HUES64 (cell line): ENCODE measurements at regions not wholly inside any gene's neighbourhood (a gene's known extent, or its start where the extent isn't known, plus 50 kb on each side); places are given as distances from the start of the nearest gene placed in this dataset.
"Not testable (repeated sequence)": the region's sequence is repeated elsewhere in the genome, so short reads cannot be mapped to it uniquely, and the experiment has no call there.

Source experiments
- H3K27ac ChIP-seq: 2 replicates; pipeline ENCODE4 v1.7.0; 2013; ENCODE audit warnings: low read depth, low read length, inconsistent platforms
- H3K27me3 ChIP-seq: 2 replicates; pipeline ENCODE4 v1.6.1; 2013; ENCODE audit warnings: mild to moderate bottlenecking, low read length; ENCODE audit not compliant: insufficient read depth
- H3K36me3 ChIP-seq: 2 replicates; pipeline ENCODE4 v1.6.1; 2013; ENCODE audit warnings: mild to moderate bottlenecking, low read length; ENCODE audit not compliant: insufficient read depth
- H3K4me1 ChIP-seq: 2 replicates; pipeline ENCODE4 v1.6.1; 2013; ENCODE audit warnings: mild to moderate bottlenecking, low read length, moderate library complexity; ENCODE audit not compliant: insufficient read depth
- H3K4me3 ChIP-seq: 2 replicates; pipeline ENCODE4 v1.5.1; 2013; ENCODE audit warnings: mild to moderate bottlenecking, low read length, moderate library complexity
- H3K9ac ChIP-seq: 2 replicates; pipeline ENCODE4 v1.6.1; 2013; ENCODE audit warnings: mild to moderate bottlenecking, low read depth, low read length
- H3K9me3 ChIP-seq: 2 replicates; pipeline ENCODE4 v1.6.1; 2013; ENCODE audit warnings: low read depth, low read length; ENCODE audit not compliant: insufficient read depth
- WGBS: fragments of 150-250, 120-280 bp; methylation state at CpG from one replicate; pipeline ENCODE4 v1.1.7; 2013; ENCODE audit warnings: missing lambda C conversion rate; 5-methylcytosine and 5-hydroxymethylcytosine counted together

DNA sequence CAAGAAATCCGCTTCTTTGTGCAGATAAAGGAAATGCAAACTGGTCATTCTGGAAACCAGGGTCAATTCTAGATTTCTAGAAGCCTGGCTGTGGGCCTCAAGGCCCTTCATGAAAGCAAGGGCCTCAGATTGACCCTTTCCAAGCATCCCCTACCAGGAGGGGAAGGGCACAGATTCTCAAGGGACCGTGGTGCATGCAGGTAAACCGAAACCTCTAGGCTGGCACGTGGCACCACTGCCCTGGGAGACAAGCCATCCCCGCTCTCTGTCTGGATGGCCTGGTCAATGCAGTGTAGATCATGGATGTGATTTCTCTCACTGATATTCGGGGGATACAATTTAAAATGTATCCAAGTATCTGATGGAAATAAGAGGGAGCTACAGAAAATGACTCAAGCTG is 69.4 kb downstream of the TOMM20 start:
- Histone ChIP-seq H3K27ac (no peak overlapping the region), H3K4me3 (no peak overlapping the region)
- 78% methylated on average over 6 of the region's 6 CpGs for WGBS

DNA sequence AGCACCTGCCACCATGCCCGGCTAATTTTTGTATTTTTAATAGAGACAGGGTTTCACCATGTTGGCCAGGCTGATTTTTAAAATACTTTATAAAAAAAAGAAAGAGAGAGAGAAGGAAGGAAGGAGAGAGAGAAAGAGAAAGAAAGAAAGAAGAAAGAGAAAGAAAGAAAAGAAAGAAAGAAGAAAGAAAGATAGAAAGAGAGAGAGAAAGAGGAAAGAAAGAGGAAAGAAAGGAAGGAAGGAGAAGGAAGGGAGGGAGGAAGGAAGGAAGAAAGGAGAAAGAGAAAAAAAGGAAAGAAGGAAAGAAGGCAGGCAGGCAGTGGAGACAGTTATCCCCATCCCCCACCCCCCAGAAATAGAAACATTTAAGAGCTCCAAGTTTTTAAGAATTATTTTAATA is 69.9 kb downstream of the TOMM20 start:
- no CpG with 5 or more reads among the region's 1 CpG for WGBS
- Histone ChIP-seq H3K36me3 (no peaks in the 10 kb centered on the region), H3K9ac (no peak overlapping the region), H3K27ac (no peak overlapping the region), H3K27me3 (no peaks in the 10 kb centered on the region), H3K4me1 (peaks cover 24% of the 10 kb centered on the region), H3K4me3 (no peak overlapping the region), H3K9me3 (no peaks in the 10 kb centered on the region)

More for the DNA sequence above, 69.4 kb downstream of the TOMM20 start:
- Histone ChIP-seq H3K4me1 (peaks cover 24% of the 10 kb centered on the region), H3K9ac (no peak overlapping the region), H3K9me3 (no peaks in the 10 kb centered on the region), H3K27me3 (no peaks in the 10 kb centered on the region), H3K36me3 (no peaks in the 10 kb centered on the region)

DNA sequence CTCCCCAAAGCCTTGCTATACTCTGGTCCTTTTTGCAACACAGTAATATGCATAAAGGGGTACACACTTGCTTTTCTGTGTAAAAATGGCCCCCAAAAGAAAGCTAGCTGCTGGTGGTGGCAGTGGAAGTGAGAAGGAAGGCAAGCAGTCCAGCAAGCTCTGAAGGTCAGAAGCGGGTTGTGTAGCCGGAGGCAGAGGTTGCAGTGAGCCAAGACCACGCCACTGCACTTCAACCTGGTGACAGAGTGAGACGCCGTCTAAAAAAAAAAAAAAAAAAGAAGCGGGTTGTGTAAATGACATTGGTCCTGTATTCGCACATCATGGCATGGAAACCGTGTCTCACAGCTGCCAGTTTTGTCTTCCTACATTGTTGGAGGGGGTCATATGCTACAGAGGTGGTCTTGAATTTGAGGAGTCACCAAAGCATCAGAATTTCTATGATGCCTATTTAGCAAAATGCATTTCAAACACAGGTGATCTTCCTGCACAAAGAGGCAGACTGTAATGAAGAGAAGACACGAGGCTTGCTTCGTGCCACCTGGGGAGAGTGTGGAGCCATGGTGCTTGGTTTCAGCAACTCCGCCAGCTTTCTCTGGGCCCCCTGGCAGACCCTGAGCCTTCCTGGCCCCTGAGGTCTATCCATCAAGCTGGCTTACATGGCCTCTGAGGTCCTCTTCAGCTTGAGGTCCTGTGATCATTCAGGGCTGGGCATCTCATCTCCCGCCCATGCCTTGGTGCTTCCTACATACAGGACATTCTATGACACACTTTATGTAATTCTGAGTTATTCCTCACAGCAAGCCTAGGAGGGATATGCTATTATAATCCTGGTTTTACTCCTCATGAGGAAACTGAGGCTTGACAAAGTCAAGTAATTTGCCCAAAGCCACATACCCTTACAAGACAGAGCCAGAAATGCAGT is 71.0 kb downstream of the TOMM20 start:
- peaks cover 21% of the 10 kb centered on the region for H3K4me1 ChIP-seq
- no peaks in the 10 kb centered on the region for H3K36me3 ChIP-seq
- no peaks in the 10 kb centered on the region for H3K9me3 ChIP-seq
- WGBS = 87% methylated on average over 12 of the region's 12 CpGs
- no peak overlapping the region for H3K27ac ChIP-seq
- H3K4me3 ChIP-seq = no peak overlapping the region
- no peaks in the 10 kb centered on the region for H3K27me3 ChIP-seq
- H3K9ac ChIP-seq = no peak overlapping the region

DNA sequence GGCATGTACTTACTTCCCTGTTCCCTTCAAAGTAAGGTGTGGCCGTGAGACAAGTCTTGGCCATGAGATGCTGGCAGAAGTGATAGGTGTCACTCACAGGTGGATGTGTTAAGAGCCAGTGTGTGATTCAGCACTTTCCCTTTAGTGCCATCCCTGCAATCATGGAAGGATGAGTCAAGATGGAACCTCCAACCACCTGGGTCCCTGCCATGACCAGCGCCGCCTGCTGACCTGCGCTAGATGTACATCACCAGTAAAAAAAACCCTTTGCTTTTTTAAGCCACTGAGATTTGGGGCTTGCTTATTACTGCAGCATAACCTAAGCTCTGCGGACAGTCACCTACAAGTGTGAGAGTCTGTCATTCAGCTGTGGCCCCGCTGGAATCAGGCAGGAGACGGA is 71.7 kb downstream of the TOMM20 start:
- peaks cover 16% of the 10 kb centered on the region for H3K4me1 ChIP-seq
- no peaks in the 10 kb centered on the region for H3K9me3 ChIP-seq
- H3K4me3 ChIP-seq = no peak overlapping the region
- no peak overlapping the region for H3K9ac ChIP-seq
- H3K36me3 ChIP-seq = no peaks in the 10 kb centered on the region
- no peaks in the 10 kb centered on the region for H3K27me3 ChIP-seq
- H3K27ac ChIP-seq = no peak overlapping the region
- WGBS = 97% methylated on average over 7 of the region's 7 CpGs

DNA sequence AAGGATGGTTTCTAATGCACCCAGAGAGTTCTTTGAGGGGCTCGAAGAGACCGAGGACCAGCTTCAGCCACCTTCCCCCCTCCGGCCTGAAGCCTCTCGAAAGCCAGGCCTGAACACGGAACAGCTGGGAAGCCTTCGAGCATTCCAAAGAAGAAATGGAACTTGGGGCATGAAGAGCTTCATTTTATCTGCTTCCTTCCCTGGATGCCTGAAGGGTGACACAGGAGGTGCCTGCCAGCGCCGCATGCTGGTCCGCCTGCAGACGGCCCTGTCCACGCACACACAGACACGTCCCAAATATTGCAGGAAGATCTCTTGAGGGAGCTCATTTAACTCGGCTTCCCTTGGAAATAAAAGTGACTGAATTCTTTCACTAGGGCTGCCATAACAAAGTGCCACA is 73.7 kb downstream of the TOMM20 start:
- H3K9ac ChIP-seq = no peak overlapping the region
- H3K9me3 ChIP-seq = no peaks in the 10 kb centered on the region
- H3K36me3 ChIP-seq = no peaks in the 10 kb centered on the region
- H3K4me1 ChIP-seq = no peaks in the 10 kb centered on the region
- no peaks in the 10 kb centered on the region for H3K27me3 ChIP-seq
- no peak overlapping the region for H3K27ac ChIP-seq
- H3K4me3 ChIP-seq = no peak overlapping the region
- 92% methylated on average over 13 of the region's 13 CpGs for WGBS

DNA sequence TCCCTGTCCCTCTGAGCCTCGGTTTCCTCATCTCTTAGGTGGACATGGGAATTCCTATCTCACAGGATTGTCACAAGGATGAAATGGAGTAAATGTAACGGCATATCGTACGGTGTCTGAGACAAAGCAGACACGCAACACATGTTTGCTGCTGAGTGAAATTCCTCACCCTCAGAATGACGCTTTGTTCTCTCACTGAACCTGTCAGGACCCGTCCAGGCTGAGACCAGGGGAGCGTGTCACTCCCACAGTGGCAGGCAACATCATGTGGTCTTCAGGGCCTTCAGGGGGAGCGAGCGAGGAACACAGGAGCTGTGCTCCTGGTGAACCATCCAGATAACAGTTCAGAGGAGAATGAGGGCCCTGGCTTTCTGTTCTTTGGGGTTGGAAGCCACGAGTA is 74.2 kb downstream of the TOMM20 start:
- no peaks in the 10 kb centered on the region for H3K9me3 ChIP-seq
- H3K27me3 ChIP-seq = no peaks in the 10 kb centered on the region
- WGBS = 95% methylated on average over 11 of the region's 11 CpGs
- no peak overlapping the region for H3K4me3 ChIP-seq
- no peaks in the 10 kb centered on the region for H3K36me3 ChIP-seq
- no peak overlapping the region for H3K9ac ChIP-seq
- no peak overlapping the region for H3K27ac ChIP-seq
- 0 out of 2 replicates have a peak, but pooled peaks cover 2% of the 10 kb centered on the region for H3K4me1 ChIP-seq

DNA sequence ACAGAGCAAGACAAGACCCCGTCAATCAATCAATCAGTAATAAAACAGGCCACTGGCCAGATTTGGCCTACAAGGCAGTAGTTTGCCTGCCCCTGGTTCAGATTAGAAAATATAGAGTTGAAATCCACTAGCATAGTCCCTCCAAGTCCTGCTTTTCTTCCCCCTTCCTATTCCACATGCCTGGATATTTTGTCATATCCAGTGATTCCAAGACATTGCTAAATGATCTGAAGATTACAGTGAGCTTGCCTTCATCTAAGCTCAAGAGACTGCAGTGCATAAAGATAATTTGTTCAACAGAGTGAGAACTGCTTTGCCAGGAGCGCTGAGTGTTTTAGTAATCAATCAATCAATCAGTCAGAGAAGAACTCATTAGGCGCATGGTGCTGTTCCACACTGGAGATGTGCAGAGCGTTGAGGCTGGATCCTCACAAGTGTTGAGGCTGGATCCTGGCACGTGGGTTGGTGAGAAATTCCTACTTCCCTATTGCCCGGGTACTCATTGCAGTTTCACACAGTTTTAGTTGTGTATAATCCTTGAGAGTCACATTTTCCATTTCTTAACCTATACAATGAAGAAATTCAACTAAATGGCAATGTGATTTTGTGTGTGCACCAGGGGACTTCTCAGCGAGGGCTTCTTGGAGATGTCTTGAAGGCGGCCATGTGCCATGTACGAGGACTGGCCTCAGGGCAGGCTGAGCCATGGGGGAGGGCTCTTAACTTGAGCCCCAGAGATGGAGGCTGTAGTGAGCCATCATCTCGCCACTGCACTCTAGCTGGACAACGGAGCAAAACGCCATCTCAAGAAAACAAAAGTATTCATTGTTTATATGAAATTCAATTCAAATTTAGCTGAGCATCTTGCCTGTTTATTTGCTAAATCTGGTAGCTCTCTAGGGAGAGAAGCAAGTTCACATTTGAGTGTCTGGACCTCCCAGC is 76.3 kb downstream of the TOMM20 start:
- H3K4me3 ChIP-seq = no peak overlapping the region
- H3K9ac ChIP-seq = no peak overlapping the region
- H3K36me3 ChIP-seq = no peaks in the 10 kb centered on the region
- WGBS = 90% methylated on average over 11 of the region's 12 CpGs
- no peak overlapping the region for H3K27ac ChIP-seq
- H3K27me3 ChIP-seq = no peaks in the 10 kb centered on the region
- 0 out of 2 replicates have a peak, but pooled peaks cover 5% of the 10 kb centered on the region for H3K4me1 ChIP-seq
- no peaks in the 10 kb centered on the region for H3K9me3 ChIP-seq

DNA sequence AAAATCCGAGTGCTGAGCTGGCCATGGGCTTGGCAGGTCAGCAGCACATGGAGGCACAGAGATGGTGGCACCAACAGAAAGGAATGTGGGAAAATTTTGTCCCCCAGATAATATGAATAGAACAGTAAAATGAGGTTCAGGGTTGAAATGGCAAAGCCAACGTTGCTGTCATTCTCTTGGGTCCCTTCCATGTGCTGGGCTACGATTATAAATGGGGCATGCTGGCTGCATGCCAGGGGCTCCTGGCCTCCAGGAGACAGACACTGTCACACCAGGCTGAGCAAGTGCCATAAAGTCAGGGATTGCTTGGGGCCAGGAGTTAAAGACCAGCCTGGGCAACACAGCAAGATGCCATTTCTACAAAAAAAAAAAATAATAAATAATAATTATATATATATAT is 77.1 kb downstream of the TOMM20 start:
- 73% methylated on average over 3 of the region's 3 CpGs for WGBS
- Histone ChIP-seq H3K9ac (no peak overlapping the region), H3K36me3 (no peaks in the 10 kb centered on the region), H3K27ac (no peak overlapping the region), H3K27me3 (no peaks in the 10 kb centered on the region), H3K9me3 (no peaks in the 10 kb centered on the region), H3K4me3 (no peak overlapping the region), H3K4me1 (0 out of 2 replicates have a peak, but pooled peaks cover 5% of the 10 kb centered on the region)

DNA sequence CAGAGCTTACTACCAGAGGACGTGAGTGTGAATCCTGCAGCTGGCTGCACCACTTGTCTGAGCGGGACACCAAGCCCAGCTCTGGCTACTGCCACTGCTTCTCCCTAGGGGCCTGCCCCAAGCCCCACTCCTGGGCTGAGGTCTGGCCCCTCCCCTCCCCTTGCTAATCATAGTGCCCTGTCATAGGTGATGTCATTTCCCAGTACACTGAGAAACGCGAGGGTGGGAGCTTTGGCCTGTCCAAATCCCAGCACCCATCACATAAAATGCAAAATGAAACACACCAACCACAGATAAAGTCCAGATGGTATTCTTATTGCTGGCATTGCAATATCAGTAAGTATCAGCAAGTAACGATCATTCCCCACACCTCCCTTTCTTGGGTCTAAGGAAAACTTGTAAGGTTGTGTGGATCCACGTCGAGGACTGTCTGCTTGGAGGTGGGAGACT is 77.7 kb downstream of the TOMM20 start:
- Histone ChIP-seq H3K27ac (no peak overlapping the region), H3K36me3 (no peaks in the 10 kb centered on the region), H3K27me3 (no peaks in the 10 kb centered on the region), H3K9me3 (no peaks in the 10 kb centered on the region), H3K4me3 (no peak overlapping the region), H3K4me1 (0 out of 2 replicates have a peak, but pooled peaks cover 5% of the 10 kb centered on the region), H3K9ac (no peak overlapping the region)
- WGBS = 88% methylated on average over 5 of the region's 7 CpGs

DNA sequence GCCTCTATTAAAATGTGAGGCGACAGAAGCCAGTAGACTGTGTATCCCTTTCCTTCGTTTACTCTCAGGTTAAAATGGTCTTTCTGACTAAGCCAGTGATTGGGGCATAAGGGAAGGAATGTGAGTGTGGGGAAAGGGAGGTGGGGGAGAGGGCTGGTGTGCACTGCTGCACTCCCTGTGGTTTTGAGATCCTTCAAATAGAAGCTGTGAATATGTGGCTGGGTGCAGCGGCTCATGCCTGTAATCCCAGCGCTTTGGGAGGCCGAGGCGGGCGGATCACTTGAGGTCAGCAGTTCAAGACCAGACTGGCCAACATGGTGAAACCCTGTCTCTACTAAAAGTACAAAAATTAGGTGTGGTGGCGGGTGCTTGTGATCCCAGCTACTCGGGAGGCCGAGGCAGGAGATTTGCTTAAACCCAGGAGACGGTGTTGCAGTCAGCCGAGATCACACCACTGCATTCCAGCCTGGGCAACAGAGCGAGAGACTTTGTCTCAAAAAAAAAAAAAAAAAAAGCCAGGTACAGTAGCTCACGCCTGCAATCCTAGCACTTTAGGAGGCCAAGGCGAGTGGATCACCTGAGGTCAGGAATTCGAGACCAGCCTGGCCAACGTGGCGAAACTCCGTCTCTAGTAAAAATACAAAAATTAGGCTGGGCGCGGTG is 78.8 kb downstream of the TOMM20 start:
- H3K9me3 ChIP-seq, H3K36me3 ChIP-seq, H3K27ac ChIP-seq, H3K4me3 ChIP-seq, H3K4me1 ChIP-seq, H3K9ac ChIP-seq, H3K27me3 ChIP-seq: not testable (repeated sequence)
- WGBS = 94% methylated on average over 21 of the region's 21 CpGs
